ENCODE measurements at regions not wholly inside any gene's neighbourhood (a gene's known extent, or its start where the extent isn't known, plus 50 kb on each side); places are given as distances from the start of the nearest gene placed in this dataset.

GRCh38 chr16:55146966-55147365 is 177.0 kb upstream of the IRX6 start:
- no peak for ATAC-seq
- DNase-seq, result no peak
- no peak for TF ChIP-seq CTCF (IDR thresholded peaks at IDR 0.05)
- H3K36me3 ChIP-seq, result no peaks in the 10 kb centered on the region
- intact Hi-C loops (cut with DNase I), result no loop called here
- no peak overlapping the region for H3K4me3 ChIP-seq
- no peaks in the 10 kb centered on the region for H3K27me3 ChIP-seq (ENCODE audit: low read depth)
- no peaks in the 10 kb centered on the region for H3K4me1 ChIP-seq
- no peak overlapping the region for H3K27ac ChIP-seq
- no peaks in the 10 kb centered on the region for H3K9me3 ChIP-seq

DNA sequence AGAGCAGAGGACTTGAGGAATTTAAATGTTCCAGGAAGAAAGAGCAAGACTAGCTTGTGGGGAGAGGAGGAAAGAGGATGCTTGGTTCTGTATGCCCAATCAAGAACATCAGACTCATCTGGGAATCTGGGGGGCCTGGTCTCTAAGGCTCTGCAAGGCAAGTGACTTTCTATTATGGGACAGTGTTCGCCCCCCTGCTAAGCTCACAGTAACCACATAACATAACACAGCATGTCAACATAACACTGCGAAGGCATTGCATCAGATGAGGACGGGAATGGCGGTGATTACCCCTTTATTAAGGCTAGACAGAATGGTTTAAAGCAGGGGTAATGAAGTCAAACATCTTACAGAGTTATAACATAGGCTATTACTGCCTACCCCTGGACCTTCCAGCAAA is 176.6 kb upstream of the IRX6 start:
- TF ChIP-seq CTCF (IDR thresholded peaks at IDR 0.05), result no peak
- DNase-seq, result no peak
- no peak overlapping the region for H3K27ac ChIP-seq
- no peak overlapping the region for H3K4me3 ChIP-seq
- ATAC-seq, result no peak
- H3K9me3 ChIP-seq, result no peaks in the 10 kb centered on the region
- H3K36me3 ChIP-seq, result no peaks in the 10 kb centered on the region
- no peaks in the 10 kb centered on the region for H3K4me1 ChIP-seq
- intact Hi-C loops (cut with DNase I), result no loop called here
- H3K27me3 ChIP-seq (ENCODE audit: low read depth), result no peaks in the 10 kb centered on the region

DNA sequence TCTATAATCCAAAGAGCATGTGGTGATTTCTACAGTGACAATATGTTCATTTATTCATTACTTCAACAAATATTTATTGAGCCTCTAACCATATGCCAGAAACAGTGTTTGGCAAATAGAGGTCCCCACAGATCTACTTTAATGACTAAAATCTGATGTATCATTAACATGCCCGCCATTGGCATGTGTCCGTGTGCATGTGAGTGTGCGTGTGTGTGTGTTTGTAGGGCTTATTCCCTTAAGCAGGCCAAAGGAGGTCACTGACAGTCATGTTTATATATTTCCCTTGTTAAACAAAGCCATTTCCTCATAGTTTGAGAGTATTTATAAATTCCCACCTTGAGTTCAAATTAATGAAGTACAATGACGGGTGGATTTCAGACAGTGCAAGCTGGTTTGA is 174.4 kb upstream of the IRX6 start:
- H3K4me1 ChIP-seq, result no peaks in the 10 kb centered on the region
- no peak overlapping the region for H3K4me3 ChIP-seq
- no peaks in the 10 kb centered on the region for H3K27me3 ChIP-seq (ENCODE audit: low read depth)
- DNase-seq (no peak), ATAC-seq (no peak)
- H3K27ac ChIP-seq, result no peak overlapping the region
- intact Hi-C loops (cut with DNase I), result no loop called here
- H3K36me3 ChIP-seq, result no peaks in the 10 kb centered on the region
- no peak for TF ChIP-seq CTCF (IDR thresholded peaks at IDR 0.05)
- no peaks in the 10 kb centered on the region for H3K9me3 ChIP-seq

DNA sequence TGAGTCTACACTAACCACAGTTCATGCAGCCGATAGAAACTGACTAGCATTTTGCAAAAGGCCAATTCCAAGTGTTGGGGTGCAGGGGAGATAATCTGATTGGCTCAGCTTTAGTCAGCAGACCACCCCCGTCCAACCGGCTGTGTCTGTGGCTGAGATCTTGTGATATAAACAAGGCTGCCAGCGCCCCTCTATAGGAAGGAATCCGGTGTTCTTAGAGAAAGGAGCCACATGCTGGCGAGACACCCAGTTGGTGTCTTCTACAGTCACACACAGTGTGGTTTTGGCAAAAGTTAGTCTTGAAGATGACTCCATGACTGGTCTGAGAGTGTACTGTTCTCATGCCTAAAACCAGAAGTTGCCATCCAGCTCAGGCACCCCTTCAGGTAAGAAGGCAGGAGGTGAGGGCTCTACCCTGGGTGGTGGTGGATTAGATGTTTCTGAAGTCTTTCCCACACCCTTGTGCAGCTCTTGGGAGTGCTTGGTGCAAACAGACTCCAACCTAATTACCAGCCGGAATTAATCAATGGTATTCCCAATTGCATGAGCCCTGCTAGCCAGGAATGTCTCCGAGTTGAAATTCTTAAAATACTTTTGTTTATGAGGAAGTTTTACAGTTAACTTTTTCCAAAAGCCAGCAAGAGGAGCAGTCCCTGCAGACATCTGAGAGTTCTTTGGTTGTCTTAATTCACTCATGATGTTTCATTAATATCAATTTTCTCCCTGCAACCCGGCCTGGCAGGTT is 172.3 kb upstream of the IRX6 start:
- intact Hi-C loops (cut with DNase I), result no loop called here
- H3K4me3 ChIP-seq, result no peak overlapping the region
- no peak for DNase-seq
- no peak for TF ChIP-seq CTCF (IDR thresholded peaks at IDR 0.05)
- H3K27ac ChIP-seq, result no peak overlapping the region
- ATAC-seq, result no peak
- no peaks in the 10 kb centered on the region for H3K9me3 ChIP-seq
- no peaks in the 10 kb centered on the region for H3K36me3 ChIP-seq
- H3K4me1 ChIP-seq, result no peaks in the 10 kb centered on the region
- H3K27me3 ChIP-seq (ENCODE audit: low read depth), result no peaks in the 10 kb centered on the region

- Histone ChIP-seq H3K9me3 (no peaks in the 10 kb centered on the region), H3K4me3 (no peak overlapping the region), H3K4me1 (no peaks in the 10 kb centered on the region), H3K36me3 (no peaks in the 10 kb centered on the region), H3K27me3 (ENCODE audit: low read depth) (no peaks in the 10 kb centered on the region), H3K27ac (no peak overlapping the region)
- no peak for TF ChIP-seq CTCF (IDR thresholded peaks at IDR 0.05)
- no peak for DNase-seq
- ATAC-seq, result no peak
- intact Hi-C loops (cut with DNase I), result no loop called here
Observed at GRCh38 chr16:55152875-55153390, 171.1 kb upstream of the IRX6 start.

Measured in lower lobe of right lung (tissue), 2 donors.